GM21825 (cell line): ENCODE measurements at regions not wholly inside any gene's neighbourhood (a gene's known extent, or its start where the extent isn't known, plus 50 kb on each side); places are given as distances from the start of the nearest gene placed in this dataset.
"Not testable (repeated sequence)": the region's sequence is repeated elsewhere in the genome, so short reads cannot be mapped to it uniquely, and the experiment has no call there.

ENCODE experiments used
- ATAC-seq: cut with Tn5 transposase; IDR thresholded peaks from one replicate; pipeline ENCODE4 v1.9.1; 2021; ENCODE audit warnings: mild to moderate bottlenecking, moderate library complexity; ENCODE audit not compliant: unreplicated experiment

DNA sequence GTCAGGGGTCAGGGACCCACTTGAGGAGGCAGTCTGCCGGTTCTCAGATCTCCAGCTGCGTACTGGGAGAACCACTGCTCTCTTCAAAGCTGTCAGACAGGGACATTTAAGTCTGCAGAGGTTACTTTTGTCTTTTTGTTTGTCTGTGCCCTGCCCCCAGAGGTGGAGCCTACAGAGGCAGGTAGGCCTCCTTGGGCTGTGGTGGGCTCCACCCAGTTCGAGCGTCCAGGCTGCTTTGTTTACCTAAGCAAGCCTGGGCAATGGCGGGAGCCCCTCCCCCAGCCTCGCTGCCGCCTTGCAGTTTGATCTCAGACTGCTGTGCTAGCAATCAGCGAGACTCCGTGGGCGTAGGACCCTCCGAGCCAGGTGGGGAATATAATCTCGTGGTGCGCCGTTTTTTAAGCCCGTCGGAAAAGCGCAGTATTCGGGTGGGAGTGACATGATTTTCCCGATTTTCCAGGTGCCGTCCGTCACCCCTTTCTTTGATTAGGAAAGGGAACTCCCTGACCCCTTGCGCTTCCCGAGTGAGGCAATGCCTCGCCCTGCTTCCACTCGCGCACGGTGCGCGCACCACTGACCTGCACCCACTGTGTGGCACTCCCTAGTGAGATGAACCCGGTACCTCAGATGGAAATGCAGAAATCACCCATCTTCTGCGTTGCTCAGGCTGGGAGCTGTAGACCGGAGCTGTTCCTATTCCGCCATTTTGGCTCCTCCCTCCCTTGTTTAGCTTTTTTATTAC lies 268.6 kb upstream of the SATB1 start:
- ATAC-seq, result not testable (repeated sequence)

DNA sequence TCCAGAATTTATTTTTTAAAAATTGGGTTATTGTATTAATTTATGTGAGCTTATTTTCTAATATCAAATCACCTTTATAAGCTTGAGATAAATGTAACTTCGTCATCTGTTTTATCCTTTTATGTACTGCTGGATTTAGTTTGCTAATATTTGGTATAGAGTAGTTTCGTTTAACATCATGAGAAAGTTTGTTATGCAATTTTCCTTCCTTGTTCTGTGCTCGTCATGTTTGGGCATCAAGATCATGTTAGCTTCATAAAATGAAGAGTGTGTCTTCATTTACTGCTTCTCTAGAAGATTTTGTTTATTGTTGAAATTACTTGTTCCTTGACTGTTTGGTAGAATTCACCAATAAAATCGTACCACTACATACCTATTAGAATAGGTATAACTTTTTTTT lies 262.1 kb upstream of the SATB1 start:
- no peak for ATAC-seq

DNA sequence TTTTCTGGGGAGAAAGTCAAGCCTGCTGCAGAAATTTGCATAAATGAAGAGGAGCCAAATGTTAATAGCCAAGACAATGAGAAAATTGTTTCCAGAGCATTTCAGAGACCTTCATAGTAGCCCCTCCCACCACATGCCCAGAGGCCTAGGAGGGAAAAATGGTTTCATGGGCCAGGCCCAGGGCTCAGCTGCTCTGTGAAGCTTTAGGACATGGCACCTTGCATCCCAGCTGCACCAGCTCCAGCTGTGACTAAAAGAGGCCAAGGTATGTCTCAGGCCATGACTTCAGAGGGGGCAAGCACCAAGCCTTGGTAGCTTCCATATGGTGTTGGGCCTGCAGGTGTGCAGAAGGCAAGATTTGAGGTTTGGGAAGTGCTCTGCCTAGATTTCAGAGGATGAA lies 258.8 kb upstream of the SATB1 start:
- ATAC-seq, result no peak

GRCh38 chr3:18681818-18682345 lies 256.7 kb upstream of the SATB1 start:
- ATAC-seq, result no peak

GRCh38 chr3:18680758-18681157 lies 255.6 kb upstream of the SATB1 start:
- ATAC-seq, result no peak

- no peak for ATAC-seq
These were observed 254.1 kb upstream of the SATB1 start for GRCh38 chr3:18679238-18679637.

- no peak for ATAC-seq
These were observed 250.1 kb upstream of the SATB1 start for GRCh38 chr3:18675197-18675596.

GRCh38 chr3:18672561-18672960 lies 247.4 kb upstream of the SATB1 start:
- ATAC-seq, result no peak

DNA sequence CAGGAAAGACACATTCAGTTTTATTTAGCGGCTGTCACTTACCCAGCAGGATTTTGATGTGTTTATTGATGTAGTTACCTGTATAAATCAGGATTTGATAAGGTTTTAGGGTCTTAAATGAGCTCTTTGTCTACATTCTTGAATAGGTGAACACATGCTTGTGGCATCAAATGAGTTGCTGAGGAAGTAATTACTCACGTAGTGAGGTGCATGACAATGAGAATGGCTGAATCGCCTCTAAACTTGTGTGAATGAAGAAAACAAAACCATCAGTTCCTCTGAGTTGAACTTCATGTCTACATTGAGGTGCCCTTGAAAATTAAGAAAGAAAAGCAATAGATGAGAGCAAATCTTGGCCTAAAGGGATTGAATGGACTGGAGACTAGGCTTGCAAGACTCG lies 245.6 kb upstream of the SATB1 start:
- no peak for ATAC-seq

- no peak for ATAC-seq
These were observed 244.2 kb upstream of the SATB1 start for GRCh38 chr3:18669374-18669773.

- ATAC-seq, result no peak
These were observed 242.4 kb upstream of the SATB1 start for GRCh38 chr3:18667552-18667951.

- ATAC-seq, result no peak
These were observed 241.5 kb upstream of the SATB1 start for GRCh38 chr3:18666655-18667054.

GRCh38 chr3:18660059-18660458 lies 234.9 kb upstream of the SATB1 start:
- ATAC-seq, result no peak

DNA sequence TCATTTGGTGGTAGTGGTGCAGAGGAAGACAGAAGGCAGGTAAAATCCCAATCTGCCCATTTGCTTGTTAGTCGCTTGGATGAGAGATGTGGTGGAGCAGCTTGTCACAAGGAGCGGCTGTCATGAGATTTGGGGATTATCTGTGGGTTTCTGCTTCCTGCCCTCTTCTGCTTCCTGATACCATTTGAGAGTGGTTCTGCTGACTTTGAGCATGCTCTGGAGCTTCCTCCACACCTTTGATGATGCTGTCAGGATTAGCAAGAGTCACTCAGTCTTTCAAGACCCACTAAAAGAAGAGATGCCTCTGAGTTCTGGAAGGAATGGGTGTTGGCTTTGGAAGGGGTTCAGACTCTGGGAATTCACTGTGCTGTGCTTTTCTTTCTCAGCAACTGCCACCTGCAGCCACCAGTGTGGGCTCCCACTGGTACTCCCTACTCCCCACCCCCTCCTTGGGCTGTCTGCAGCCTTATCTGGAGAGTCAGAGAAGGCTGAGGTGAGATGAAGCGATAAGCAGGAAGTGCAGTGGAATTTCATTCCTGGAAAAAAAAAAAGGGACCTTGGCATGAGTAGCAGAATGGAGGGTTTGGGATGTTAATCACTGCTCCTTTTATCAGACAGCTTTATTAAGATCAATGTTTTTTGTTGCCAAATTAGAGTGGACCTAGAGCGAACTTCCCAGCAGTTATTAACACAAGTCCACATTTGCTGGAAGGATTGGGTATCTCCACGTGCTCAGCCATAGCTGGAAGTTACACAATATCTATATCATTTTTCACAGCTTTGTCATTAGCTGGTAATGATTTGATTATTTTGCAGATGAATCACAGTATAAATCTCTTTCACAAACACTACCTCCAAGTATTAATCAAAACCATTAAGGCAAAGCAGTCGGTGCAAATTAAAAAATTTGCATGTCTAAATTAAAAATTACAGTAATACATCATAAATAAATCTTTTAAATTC lies 233.0 kb upstream of the SATB1 start:
- ATAC-seq, result no peak

DNA sequence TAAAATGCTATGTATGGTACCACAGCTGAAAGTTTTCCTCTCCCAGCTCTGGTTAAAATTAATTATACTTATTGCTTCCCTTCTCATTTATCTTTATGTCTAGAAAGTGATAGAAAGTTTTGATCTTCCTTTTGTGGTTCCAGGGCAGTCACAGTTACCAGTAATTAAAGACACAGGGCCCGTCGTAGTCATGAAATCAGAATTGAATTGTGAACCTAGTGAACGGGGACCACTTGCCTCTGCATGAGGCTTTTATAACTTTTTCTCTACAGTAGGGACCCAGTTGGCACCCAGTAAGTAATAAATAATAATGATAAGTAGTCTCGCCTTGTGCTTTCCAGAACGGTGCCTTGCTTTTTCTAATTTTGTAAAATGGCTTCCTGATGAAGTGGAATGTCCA lies 231.7 kb upstream of the SATB1 start:
- no peak for ATAC-seq

GRCh38 chr3:18656410-18656809 lies 231.3 kb upstream of the SATB1 start:
- ATAC-seq, result no peak

GRCh38 chr3:18655827-18656226 lies 230.7 kb upstream of the SATB1 start:
- ATAC-seq, result no peak

- no peak for ATAC-seq
These were observed 227.6 kb upstream of the SATB1 start for GRCh38 chr3:18652781-18653180.

DNA sequence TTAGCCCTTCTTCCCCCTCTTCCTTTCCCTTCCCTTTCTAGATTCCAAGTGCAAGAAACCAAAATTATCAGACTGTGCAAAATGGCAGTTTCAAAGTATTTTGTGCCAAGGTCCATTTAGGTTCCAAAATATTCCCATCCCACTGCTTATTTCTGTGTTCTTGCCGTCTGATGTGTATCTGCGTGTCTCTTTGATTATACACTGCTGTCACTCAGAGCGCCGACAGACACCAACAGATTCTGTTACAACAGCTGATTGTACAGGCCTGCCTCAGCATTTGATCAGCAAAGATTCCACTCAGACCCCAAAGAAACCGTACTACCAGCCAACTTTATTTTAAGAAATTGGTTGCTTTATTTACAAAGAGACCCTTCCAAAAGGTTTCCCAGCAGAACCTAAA lies 225.6 kb upstream of the SATB1 start:
- ATAC-seq, result no peak

DNA sequence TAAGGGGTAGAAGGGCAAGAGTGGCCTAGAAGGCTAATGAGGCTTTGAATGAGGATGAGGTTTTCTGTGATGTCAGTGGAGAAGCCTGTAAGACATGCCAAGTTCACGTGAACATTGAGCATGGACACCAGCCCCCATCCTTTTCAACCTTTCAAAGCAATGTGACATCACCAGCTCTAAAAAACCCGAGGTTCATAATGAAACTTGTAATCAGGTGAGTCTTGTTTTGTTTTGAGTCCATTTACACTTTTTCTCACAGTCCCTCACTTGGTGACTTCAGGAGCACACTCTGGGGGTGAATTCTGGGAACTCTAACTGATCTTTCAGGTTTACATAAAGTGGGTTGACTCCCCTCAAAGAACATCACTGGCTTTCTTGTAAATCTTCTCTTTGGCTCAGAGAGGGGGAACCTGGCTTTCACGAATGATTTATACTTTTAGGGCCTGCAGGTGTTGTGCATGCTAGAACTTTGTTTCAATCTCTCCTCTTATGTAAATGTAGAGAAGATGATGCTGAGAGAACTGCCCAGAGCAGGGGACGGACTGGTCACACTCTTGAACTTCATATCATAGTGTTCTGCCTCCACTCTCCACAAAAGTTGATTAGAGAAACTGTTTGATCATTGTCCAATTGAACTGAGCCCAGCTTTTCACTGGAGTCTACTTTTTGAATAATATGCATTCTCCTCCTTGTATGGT lies 224.7 kb upstream of the SATB1 start:
- peak; percentile 84 for ATAC-seq

- ATAC-seq, result no peak
These were observed 223.8 kb upstream of the SATB1 start for GRCh38 chr3:18648868-18649462.
